Stimulated activated naive CD4-positive, alpha-beta T cell (primary cell): ENCODE measurements at regions not wholly inside any gene's neighbourhood (a gene's known extent, or its start where the extent isn't known, plus 50 kb on each side); places are given as distances from the start of the nearest gene placed in this dataset.

Source experiments
- DNase-seq, 6 experiments: peaks; one replicate each; lab custom pipeline; 2025; lab: John Stamatoyannopoulos, UW

DNA sequence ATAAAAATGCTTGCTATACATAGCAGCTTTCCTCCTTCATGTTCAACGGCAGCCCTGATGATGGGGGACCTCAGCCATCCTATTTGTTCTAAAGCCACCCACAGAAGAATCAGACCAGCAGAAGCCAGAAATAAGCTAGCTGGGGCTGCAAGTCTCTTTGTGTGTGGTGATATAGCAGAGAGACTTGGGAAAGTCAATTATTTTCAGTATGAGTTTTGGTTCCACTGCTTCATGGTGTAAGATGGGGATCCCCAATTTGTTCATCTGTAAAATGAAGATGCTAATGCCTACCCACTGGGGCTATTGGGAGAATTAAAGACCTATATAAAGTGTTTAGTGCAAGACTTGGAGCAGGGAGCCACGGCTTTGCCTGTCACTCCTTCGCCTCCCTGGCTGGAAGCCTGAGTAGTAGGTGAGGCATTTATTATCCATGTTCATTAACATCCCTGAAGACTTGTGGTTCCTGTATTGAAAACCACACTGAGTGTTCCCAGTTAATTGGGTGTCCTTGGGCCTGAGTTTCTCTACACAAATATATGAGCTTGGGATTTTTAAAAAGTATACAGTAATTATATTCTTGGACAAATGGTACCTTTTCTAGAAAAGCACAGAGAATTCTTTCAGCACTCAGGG lies 210.1 kb upstream of the SLC24A2 start:
- no peak for DNase-seq

- DNase-seq: no peak
These were observed 209.3 kb upstream of the SLC24A2 start for GRCh38 chr9:19998153-19998552.

- no peak for DNase-seq
These were observed 206.8 kb upstream of the SLC24A2 start for GRCh38 chr9:19995619-19996018.

DNA sequence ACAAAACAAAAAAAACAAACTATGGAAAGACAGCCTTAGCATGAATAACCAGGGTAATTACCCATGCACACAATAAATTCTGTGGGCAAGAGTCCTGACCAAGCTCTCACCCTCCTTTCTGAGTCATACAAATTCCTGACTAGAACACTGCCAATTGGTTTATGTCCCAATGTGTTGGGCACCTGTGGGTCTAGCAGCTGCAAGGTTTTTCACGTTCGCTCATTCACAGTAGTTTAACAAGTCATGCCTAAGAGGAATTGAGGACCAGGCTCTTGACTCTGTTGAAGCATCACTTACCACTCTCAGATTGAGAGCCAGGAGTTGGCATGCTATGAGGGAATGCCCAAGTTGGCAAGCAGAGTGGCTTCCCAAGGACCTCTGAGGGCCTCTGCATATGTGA lies 205.5 kb upstream of the SLC24A2 start:
- no peak for DNase-seq

- DNase-seq: no peak
These were observed 203.7 kb upstream of the SLC24A2 start for GRCh38 chr9:19992556-19992955.

- no peak for DNase-seq
These were observed 200.4 kb upstream of the SLC24A2 start for GRCh38 chr9:19989213-19989612.

- no peak for DNase-seq
These were observed 199.4 kb upstream of the SLC24A2 start for GRCh38 chr9:19988281-19988680.

DNA sequence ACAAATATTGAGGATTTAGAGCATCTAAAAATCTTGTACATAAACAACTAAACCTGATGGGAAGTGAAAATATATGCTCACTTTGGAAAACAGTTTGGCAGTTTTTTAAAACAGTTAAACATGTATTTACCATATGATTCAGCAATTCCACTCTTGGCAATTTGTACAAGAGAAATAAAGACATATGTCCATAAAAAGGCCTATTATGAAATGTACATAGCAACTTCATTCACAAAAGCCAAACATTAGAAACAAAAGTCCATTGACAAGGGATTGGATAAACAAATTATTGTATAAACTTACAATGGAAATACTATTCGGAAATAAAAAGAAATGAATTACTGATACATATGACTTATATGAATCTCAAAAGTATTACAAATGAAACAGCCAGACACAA lies 196.2 kb upstream of the SLC24A2 start:
- no peak for DNase-seq

- peak in 3 of 6 experiments; percentile 49 to 50 (median 50) for DNase-seq
These were observed 187.4 kb upstream of the SLC24A2 start for GRCh38 chr9:19976226-19976625.

DNA sequence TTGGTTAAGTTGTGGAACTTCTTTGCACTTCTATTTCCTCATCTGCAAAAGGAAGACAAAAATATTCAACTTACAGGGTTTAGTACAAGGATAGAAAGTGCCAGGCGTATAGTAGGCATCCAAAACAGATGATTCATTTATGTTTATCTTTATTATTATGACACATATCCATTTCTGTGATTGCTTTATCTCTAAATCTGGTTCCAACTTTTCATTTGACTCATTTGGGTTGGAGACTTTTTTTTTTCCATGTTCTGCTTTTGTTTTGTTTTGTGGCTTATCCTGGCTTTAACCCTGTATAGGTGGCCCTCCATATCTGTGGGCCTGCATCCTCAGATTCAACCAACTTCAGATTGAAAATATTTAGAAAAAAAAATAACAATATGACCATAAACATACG lies 186.7 kb upstream of the SLC24A2 start:
- DNase-seq: no peak

- DNase-seq: no peak
These were observed 180.9 kb upstream of the SLC24A2 start for GRCh38 chr9:19969721-19970120.

GRCh38 chr9:19967888-19968459 lies 179.1 kb upstream of the SLC24A2 start:
- DNase-seq: no peak

DNA sequence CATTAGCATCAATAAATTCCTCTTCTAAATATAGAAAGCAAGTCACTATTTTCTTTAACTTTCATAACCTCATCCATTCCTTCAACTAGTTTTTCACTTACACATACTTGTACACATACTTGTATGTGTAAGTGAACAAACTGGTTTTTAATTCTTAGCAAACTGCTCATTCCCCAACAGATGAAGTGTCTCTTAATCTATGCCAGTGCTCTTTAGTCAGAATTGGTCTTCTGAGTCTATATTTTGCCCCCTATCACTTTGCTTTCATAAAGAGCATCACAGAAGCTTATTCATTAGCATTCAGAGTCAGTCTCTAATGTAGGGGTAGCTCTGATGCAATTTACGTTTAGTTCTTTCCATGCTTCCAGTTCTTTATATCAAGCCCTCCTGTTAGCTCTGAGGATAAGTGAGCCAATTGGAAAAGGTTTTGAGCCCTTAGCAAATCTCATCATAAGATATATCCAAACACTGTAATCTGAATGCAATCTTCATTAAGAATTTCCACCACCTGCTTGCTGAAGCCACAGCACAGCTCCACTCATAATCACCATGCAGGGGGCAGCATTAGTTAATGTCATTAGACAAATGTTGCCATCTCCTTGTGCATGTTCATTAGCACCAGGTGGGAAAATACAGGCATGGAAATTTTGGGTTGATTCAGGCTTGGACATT lies 178.5 kb upstream of the SLC24A2 start:
- no peak for DNase-seq

GRCh38 chr9:19965336-19965735 lies 176.5 kb upstream of the SLC24A2 start:
- no peak for DNase-seq

DNA sequence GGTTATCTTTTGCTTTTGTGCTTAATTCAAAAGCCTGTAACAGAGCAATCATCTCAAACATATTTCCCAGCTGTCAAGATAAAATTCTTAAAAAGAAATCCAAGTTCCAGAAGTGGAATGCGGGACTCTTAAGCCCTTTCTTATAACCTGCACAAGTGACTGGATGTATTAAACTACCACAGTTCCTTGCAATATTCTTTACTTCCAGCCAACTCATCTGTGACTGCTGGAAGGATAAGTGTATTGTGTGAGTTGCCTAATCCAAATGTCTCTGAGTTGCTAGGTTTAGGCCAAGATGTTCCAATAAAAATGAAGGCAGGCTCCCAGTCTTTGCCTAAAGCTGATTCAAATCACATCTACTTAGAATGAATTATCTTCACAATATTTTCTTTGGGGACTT lies 159.2 kb upstream of the SLC24A2 start:
- DNase-seq: no peak

DNA sequence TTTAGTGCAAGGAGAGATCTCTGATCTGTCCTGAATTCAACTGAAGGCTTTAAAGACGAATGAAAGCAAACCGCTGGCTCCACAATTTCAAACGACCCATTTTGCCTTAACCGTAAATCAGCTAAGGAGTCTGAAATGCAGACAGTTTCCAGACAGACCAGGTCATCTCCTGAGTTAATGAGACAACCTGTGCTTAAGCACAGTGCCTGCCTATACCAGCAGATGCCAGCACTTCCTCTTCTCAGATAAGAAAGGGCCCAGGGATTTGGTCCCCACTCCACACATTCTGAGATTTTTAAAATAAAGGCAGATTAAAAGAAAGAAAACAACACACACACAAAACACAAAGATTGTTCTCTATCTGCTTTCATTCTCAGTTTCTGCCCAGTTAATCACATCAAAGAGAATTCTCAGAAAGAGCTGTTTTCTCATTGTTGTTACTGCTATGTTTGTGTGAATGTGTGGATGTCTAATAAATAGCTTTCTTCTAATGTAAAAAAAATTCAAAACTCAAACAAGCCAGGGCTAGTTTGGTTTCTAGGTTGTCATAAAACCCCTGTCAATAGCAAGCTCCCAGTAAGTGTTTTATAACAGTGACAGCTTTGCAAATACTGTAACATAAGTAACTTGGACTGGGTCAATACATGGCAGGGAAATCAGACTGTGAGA lies 157.7 kb upstream of the SLC24A2 start:
- DNase-seq: peak in 2 of 6 experiments; percentile 6 to 13

DNA sequence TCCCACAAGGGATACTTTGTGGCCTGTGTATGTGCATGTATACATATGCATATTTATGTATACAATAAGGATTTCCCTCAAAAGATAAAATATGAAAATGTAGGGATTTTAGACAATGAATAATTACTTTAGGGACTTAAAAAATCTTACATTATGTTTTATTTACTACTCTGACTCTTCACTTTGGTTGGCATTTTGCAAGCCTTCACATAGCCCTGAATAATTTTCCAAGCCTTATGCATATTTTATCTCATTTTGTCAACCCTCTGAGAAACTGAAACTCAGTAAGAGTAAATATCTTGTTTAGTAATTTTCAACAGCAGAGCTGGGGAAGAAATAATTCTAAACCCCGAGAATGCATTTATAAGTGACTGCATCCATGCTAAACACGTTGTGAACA lies 153.0 kb upstream of the SLC24A2 start:
- DNase-seq: no peak

DNA sequence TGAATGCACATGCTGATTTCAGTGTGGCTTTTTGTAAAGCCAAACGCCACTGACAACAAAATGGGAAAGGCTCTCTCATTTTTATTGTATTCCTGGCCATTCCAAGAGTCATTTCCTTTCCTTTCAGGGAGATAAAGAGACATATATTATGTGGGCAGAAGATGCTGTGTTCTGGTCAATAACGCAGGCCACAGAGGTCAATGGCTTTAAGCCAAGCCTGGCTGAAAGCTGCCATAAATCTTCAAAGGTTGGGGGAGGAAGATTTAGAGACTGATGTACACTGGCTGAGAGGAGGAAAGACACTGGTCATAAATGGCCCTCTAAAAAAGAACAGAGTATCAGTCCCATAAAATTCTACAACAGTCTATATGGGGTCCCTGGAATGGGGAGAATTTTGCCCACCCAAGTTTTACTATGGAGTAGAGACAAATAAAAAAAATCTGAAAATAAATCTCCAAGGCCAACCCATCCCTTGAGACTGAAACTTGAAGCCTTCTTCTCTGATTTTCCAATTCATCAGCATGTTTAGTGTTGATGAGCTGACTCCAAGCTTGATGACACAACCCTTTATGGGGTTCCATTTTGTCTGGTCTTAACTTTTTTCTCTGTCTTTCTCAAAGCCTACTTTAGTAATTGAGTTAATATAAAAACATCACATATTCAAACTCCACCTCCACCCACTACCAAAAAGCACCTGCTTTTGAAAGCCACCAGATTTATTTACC lies 152.1 kb upstream of the SLC24A2 start:
- DNase-seq: no peak

DNA sequence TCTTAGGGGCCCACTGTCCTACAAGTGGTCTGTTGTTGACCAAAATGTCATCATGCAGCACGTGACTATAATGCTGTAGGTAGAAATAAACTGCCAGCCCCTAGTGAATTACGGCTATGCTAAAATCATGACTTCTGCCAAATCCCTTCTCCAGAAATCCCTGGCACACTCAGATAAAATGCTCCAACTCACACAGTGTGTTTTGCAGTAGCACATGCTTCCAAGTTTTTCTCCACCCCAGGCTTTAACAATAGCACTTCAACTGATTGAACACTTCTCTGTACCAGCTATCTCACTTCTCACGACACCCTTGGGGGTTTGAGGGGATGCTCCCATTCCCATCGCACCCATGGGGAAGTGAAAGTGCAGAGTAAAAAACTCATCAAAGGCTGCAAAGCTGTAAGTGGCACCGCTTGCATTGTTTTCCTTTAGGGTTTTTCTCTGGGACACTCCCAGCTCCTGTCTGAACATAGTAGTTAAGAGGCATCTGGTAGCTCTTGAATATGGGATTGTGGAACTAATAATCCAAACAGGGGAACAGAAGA lies 151.0 kb upstream of the SLC24A2 start:
- DNase-seq: no peak

DNA sequence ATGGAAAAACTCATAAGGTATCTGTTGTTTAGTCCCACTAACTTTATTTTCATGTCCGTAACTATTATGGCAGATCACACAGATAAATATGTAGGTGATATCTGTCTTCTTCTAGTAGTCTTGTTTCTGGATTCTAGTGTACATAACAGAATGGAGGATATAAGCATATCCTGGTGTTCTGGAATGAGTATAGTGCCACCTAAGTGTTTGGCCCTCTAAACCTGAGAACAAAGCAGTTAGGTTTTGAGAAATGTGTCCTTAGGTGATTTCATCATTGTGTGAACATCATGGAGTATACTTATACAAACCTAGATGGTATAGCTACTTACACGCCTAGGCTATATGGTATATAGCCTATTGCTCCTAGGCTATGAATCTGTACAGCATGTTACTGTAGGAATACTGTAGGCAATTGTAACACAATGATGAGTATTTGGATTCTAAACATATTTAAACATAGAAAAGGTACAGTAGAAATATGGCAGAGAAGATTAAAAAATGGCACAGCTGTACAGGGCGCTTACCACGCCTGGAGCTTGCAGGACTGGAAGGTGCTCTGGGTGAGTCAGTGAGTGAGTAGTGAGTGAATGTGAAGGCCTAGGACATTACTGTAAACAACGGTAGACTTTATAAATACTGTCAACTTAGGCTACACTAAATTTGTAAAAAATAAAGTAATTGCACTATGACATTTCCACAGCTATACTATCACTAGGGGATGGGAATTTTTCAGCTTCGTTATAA lies 150.3 kb upstream of the SLC24A2 start:
- DNase-seq: no peak

GRCh38 chr9:19937121-19937520 lies 148.3 kb upstream of the SLC24A2 start:
- DNase-seq: no peak
